ENCODE measurements at regions not wholly inside any gene's neighbourhood (a gene's known extent, or its start where the extent isn't known, plus 50 kb on each side); places are given as distances from the start of the nearest gene placed in this dataset.

- no peak for DNase-seq
Observed at GRCh38 chr9:85249313-85249621, 492.5 kb downstream of the AGTPBP1 start.

GRCh38 chr9:85248514-85249312, 493.0 kb downstream of the AGTPBP1 start:
- DNase-seq, result no peak

DNA sequence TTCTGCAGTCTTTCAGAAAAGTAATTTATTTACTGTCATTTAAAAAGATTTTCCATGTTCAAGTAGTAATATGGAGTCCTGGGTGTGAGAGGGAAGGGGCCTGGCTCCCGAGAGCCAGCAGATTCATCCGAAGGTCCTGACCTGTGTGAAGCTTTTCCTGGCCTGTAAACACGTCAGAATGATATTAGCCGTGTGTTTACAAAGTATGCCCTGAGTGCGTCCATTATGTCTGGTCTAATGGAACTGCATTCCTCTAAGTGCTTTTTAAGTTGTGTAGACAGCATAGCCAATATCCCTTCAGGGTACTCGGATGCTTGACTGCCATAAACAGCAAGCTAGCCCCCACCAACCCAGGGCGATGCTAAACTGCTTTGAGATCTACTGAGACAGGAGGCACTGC, 495.2 kb downstream of the AGTPBP1 start:
- DNase-seq, result no peak

DNA sequence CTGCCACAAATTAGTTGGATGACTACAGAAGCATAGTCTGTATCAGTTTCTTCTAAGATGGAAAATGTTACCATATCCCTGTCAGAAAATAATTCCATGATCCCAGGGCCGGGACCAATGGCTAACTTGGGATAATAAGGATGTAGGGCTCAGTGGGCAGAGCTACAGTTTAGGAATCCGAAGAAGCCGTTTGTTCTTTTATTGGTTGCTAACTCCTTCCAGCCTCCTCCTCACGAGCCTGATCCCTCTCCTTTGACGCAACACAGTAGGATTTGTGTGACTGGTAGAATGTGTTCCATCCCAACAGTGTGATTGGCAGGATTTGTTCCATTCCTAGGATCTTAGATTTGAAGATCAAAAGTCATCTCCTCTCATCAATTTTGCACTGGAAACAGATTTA, 496.9 kb downstream of the AGTPBP1 start:
- DNase-seq, result no peak

GRCh38 chr9:85243977-85244376, 497.8 kb downstream of the AGTPBP1 start:
- DNase-seq, result no peak

DNA sequence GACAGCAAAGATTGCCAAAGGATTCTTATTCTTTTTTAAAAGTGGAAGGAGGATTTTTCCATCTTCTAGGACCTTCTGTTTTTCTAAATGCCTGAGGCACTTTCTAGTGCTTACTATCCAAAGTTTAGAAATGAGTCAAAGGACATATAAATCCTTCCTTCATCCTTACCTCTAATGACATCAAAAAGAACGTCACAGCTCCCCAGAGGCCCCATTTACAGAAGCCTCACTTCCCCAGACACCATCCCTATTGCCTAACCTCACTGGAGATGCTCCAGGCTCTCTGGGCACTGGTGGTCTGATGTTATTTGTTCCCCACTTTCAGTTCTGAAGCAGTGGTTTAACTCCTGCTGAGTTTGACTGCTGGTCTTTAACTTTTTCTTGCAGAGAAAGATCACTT, 504.3 kb downstream of the AGTPBP1 start:
- no peak for DNase-seq

DNA sequence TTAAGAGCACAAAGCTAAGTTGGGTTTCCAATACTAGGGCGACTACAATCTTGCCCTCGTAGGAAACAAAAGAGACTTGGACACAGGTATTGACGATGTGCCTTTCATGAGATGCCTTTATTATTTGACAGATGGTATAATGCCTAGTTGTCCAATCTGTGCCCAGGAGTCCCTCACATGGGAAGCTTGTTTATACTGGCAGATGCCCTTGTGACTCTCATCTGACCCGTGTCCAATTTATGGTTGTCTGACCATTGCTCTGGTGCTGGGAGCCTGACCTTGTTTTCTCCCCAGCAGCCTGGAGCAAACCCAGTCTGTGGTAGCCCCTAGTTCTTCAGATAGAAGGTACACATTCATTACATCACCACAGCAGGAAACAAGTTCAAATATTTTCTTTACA, 511.7 kb downstream of the AGTPBP1 start:
- no peak for DNase-seq

DNA sequence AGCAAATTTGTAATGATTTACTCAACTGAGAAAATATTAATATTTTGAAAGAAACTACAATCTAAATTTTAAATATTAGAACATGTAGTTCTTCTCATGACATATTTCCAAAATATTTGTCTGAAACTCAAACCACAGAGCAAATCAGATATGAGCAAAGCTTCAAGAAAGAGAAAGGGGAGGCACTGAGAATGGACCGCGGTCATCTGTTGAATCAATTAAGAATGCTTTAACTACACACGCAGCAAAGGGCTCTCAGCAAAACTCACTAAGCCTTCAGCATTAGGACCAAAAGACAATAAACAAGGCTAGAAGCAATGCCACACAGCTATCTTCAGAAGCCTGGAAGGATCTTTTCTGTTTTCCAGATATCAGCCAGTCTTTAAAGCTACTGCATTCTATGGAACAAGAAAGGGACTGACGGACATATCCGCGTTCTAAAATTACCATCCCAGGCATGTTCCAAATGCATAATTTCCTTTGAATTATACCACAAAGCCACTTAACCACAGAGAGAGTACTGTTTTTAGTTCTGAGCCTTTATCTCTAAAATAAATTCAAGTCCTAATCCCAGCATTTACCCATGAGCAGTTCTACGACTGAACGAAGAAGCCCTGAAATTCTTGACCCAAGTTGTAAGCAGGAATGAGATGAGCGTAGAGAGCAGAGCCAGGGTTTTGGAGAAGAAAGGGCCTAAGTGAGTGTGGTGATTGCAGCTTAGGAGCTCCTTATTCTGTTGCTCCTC, 513.5 kb downstream of the AGTPBP1 start:
- no peak for DNase-seq

DNA sequence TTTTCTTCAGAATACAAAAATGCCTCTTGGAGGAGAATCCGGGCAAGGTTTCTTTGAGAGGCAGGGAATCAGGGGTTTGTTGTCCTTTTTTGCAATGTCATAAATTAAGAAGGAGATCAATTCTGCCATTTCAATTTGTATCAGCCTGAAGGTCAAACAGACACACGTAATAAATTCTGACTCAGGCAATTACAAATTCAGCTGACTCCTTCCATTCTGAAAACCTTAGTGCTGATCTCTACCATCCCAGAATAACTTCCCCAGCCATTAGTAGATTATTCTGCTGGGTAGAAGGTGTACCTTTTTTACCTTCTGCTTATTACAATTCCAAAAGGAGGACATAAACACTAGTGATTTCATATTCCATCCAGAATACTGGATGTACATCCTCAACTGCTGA, 516.6 kb downstream of the AGTPBP1 start:
- DNase-seq, result no peak

DNA sequence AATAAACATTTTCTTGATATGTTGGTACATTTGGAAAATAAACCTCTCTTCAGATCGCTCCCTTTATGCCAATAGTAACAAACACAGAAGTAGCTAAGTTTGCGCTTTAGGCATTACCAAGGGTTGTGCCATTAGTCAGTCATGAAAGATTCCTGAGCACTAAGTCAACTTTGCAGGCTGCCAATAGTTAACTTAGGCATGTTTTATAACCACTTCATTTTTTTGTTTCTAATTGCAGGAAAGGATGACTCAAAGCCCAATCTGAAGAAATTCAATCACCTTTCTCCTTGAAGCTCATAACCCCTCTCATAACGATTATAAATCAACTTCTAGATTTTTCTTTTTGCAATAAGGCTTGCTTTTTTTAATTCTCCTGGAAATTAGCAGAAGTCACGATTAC, 517.0 kb downstream of the AGTPBP1 start:
- no peak for DNase-seq

DNA sequence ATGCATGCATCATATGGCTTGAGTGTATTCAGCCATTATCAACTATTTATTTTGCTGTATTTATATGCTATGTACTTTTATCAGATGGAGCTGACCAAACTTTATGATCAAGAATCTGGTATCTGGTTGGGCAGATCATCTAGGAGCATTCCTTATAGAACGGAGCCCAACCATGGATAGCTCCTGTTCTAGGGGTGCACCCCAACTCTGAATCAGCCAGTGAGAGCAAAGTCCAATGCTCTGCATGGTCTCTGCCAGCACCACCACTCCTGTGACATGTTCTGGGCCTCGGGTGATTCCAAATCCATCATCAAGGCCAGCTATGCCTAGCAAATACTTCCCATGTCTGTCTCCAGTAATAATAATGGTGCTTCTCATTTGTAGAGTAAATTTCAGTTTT, 517.5 kb downstream of the AGTPBP1 start:
- no peak for DNase-seq

DNA sequence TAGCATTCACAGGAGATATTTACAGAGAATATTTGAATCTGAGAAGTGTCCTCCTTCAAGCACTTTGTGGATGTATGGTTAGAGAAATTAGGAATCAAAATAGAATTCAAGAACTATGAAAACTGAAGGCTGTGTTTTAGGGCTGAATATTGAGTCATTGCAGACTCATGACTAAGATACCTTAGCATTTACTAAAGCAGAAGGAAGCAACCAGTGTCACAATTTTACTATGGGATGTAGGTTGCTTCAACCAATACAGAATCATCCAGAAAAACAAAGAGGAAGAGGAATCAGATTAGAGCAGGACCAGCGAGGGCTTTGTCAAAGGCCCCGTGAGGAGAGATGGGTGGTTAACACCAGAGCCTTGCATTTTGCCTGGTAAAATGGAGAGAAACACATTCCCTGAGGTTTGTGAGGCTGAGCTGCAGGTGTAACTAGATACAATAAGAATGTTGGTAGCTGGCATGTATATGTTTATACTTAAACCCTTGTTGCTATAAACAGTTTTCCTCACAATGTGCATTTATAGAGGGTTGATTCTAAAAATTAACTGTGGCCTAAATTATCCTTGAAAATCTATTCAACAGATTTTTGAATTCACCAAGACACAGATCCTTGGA, 518.1 kb downstream of the AGTPBP1 start:
- no peak for DNase-seq

GRCh38 chr9:85216601-85217000, 525.2 kb downstream of the AGTPBP1 start:
- DNase-seq, result no peak

- no peak for DNase-seq
Observed at GRCh38 chr9:85215961-85216360, 525.8 kb downstream of the AGTPBP1 start.

DNA sequence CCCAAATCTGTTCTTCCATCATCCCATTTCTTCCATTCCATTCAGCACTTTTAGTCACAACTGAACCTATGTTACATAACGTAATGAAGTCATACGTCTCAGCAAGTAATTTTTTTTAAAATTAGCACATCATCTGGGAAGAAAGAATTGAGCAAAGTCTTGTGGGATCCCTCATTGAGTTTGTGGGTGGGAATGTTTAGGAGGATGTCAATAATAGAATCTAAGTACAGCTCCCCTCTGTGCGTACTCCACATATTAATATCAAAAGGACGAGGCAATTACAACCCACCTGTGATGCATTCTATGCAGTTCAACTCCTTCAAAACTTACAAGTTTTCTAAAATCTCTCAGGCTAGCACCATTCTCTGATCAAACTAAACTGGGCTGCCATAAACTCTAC, 526.3 kb downstream of the AGTPBP1 start:
- DNase-seq, result no peak

DNA sequence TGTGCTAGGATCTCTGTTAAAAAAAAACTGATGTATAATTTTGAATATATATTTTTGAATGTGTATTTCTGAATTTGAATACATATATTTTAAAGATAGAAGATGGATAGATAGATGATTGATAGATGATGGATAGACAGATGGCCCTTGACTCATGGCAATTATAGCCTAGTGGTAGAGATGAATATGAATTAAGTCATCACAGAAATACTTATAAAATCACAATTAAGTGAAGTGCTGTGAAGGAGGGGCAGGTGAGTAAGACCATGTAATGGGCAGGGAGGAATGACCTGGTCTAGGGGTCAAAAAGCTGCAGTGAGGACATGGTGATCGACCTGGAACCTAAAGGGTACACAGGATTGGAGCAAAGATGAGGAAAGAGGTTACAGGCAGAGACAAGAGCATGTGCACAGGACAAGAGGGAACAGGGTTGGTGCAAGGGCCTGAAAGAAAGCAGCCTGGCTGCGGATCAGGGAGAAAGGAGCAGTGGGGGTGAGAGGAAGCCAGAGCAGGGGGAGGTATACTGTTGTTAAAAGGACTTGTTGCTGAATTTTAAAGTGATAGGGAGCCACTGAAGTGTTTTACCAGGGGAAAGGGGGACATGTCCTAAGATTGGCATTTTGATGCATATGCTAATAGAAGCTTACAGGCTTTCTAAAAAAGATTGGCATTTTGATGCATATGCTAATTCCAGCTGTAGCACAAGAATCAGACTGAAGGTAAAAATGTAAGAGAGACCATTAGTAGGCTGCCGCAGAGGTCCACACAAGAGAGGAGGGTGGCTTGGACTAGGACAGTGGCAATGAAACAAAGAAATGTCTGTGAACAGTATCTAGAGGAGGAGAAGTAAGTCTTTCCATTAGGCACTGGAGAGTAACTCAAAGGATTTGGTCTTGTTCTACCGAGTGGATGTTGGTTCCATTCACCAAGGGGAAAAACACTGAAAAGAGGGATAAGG, 527.8 kb downstream of the AGTPBP1 start:
- no peak for DNase-seq

GRCh38 chr9:85212887-85213286, 528.9 kb downstream of the AGTPBP1 start:
- DNase-seq, result no peak

- no peak for DNase-seq
Observed at GRCh38 chr9:85212209-85212608, 529.5 kb downstream of the AGTPBP1 start.

- DNase-seq, result no peak
Observed at GRCh38 chr9:85208666-85209065, 533.1 kb downstream of the AGTPBP1 start.

DNA sequence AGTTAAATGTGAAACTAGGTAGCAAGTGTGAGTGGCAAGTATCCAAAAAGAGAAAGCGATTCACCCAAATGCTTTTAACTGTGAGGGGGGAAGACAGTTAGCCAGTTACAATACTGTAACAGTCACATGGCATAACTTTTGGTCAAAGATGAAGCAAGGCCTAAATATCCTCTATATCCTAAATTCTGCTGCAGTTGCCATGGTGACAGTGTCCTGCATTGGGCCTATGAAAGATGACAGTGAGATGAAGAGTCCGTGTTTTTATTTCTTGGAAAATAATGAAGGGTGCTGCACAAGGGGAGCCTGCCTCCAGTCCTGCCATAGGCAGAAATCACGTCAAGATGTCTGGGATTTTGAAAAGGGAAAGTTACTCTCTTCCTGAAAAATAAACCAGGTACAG, 534.6 kb downstream of the NTRK2 start:
- DNase-seq, result no peak

GRCh38 chr9:85202596-85202995, 533.1 kb downstream of the NTRK2 start:
- DNase-seq, result no peak

DNA sequence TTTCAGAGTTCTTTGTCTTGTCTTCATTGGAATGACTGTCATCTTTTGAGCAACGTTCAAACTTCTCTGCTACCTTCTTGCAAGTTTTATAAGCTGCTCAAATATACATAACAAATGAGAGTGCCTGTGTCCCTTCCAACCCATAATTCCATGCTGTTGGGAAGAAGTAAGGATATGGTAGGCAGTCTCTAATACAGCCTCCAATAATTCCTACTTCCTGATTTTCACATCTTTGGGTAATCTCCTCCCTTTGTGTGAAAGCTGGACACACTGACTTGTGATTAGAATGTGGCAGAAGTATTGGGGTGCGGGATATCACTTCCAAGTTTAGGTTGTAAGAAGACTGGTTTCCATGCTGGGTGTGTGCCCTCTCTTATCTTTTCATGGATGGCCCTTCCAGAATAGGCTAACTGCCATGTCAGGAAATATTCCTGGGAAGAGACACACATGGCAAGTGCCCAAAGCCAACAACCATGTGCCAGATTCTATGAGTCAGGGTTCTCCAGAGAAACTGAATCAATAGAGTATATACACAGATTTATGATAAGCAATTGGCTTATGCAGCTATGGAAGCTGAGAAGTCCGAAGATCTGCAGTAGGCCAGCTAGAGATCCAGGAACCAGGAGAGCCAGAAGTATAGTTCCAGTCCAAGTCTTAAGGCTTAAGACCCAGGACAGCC, 531.3 kb downstream of the NTRK2 start:
- no peak for DNase-seq
